ENCODE measurements at regions not wholly inside any gene's neighbourhood (a gene's known extent, or its start where the extent isn't known, plus 50 kb on each side); places are given as distances from the start of the nearest gene placed in this dataset.

GRCh38 chr9:13735181-13735580, 455.7 kb upstream of the MPDZ start:
- Mint-ChIP-seq H3K4me3 (no peak overlapping the region), H3K36me3 (no peaks in the 10 kb centered on the region), H3K9me3 (peaks cover 4 to 14% of the 10 kb centered on the region in 2 donors), H3K27me3 (ENCODE audit: low read depth in 2 of 2) (no peaks in the 10 kb centered on the region), H3K27ac (no peak overlapping the region), H3K4me1 (no peaks in the 10 kb centered on the region)
- TF ChIP-seq CTCF (IDR thresholded peaks at IDR 0.05), result no peak
- intact Hi-C loops (cut with micrococcal nuclease), result no loop called here
- no peak for DNase-seq
- Histone ChIP-seq H3K27me3 (ENCODE audit: control insufficient read depth, insufficient read depth, low read length) (no peaks in the 10 kb centered on the region), H3K36me3 (ENCODE audit: control insufficient read depth, insufficient read depth, low read length) (no peaks in the 10 kb centered on the region), H3K4me3 (ENCODE audit: low read length) (no peak overlapping the region), H3K4me1 (ENCODE audit: control insufficient read depth, insufficient read depth, low read length) (no peaks in the 10 kb centered on the region), H3K27ac (ENCODE audit: low read length) (no peak overlapping the region), H3K9me3 (ENCODE audit: control insufficient read depth, insufficient read depth, low read length) (peaks cover 5% of the 10 kb centered on the region)
- 86% methylated on average over 3 of the region's 5 CpGs for WGBS (ENCODE audit: insufficient coverage)
- no peak for ATAC-seq

GRCh38 chr9:13734601-13735000, 455.1 kb upstream of the MPDZ start:
- no peaks in the 10 kb centered on the region for H3K4me1 ChIP-seq (ENCODE audit: control insufficient read depth, insufficient read depth, low read length)
- Mint-ChIP-seq H3K4me3 (no peak overlapping the region), H3K9me3 (peaks cover 6 to 12% of the 10 kb centered on the region in 2 donors), H3K27me3 (ENCODE audit: low read depth in 2 of 2) (no peaks in the 10 kb centered on the region), H3K4me1 (no peaks in the 10 kb centered on the region), H3K27ac (no peak overlapping the region), H3K36me3 (no peaks in the 10 kb centered on the region)
- H3K27me3 ChIP-seq (ENCODE audit: control insufficient read depth, insufficient read depth, low read length), result no peaks in the 10 kb centered on the region
- H3K9me3 ChIP-seq (ENCODE audit: control insufficient read depth, insufficient read depth, low read length), result peaks cover 5% of the 10 kb centered on the region
- no peak for ATAC-seq
- 87% methylated on average over 2 of the region's 3 CpGs for WGBS (ENCODE audit: insufficient coverage)
- intact Hi-C loops (cut with micrococcal nuclease), result no loop called here
- DNase-seq, result no peak
- no peak overlapping the region for H3K4me3 ChIP-seq (ENCODE audit: low read length)
- TF ChIP-seq CTCF (IDR thresholded peaks at IDR 0.05), result no peak
- no peaks in the 10 kb centered on the region for H3K36me3 ChIP-seq (ENCODE audit: control insufficient read depth, insufficient read depth, low read length)
- no peak overlapping the region for H3K27ac ChIP-seq (ENCODE audit: low read length)

GRCh38 chr9:13732290-13732689, 452.8 kb upstream of the MPDZ start:
- Mint-ChIP-seq H3K27ac (no peak overlapping the region), H3K27me3 (ENCODE audit: low read depth in 2 of 2) (no peaks in the 10 kb centered on the region), H3K4me1 (no peaks in the 10 kb centered on the region), H3K9me3 (peaks cover 6 to 12% of the 10 kb centered on the region in 2 donors), H3K4me3 (no peak overlapping the region), H3K36me3 (no peaks in the 10 kb centered on the region)
- Histone ChIP-seq H3K4me1 (ENCODE audit: control insufficient read depth, insufficient read depth, low read length) (no peaks in the 10 kb centered on the region), H3K27me3 (ENCODE audit: control insufficient read depth, insufficient read depth, low read length) (no peaks in the 10 kb centered on the region), H3K4me3 (ENCODE audit: low read length) (no peak overlapping the region), H3K36me3 (ENCODE audit: control insufficient read depth, insufficient read depth, low read length) (no peaks in the 10 kb centered on the region), H3K27ac (ENCODE audit: low read length) (no peak overlapping the region), H3K9me3 (ENCODE audit: control insufficient read depth, insufficient read depth, low read length) (peaks cover 5% of the 10 kb centered on the region)
- ATAC-seq, result no peak
- TF ChIP-seq CTCF (IDR thresholded peaks at IDR 0.05), result no peak
- DNase-seq, result no peak
- intact Hi-C loops (cut with micrococcal nuclease), result no loop called here

- Histone ChIP-seq H3K4me1 (ENCODE audit: control insufficient read depth, insufficient read depth, low read length) (no peaks in the 10 kb centered on the region), H3K36me3 (ENCODE audit: control insufficient read depth, insufficient read depth, low read length) (no peaks in the 10 kb centered on the region), H3K4me3 (ENCODE audit: low read length) (no peak overlapping the region), H3K9me3 (ENCODE audit: control insufficient read depth, insufficient read depth, low read length) (peaks cover 5% of the 10 kb centered on the region), H3K27me3 (ENCODE audit: control insufficient read depth, insufficient read depth, low read length) (no peaks in the 10 kb centered on the region), H3K27ac (ENCODE audit: low read length) (no peak overlapping the region)
- no peak overlapping the region for H3K27ac Mint-ChIP-seq
- no peaks in the 10 kb centered on the region for H3K4me1 Mint-ChIP-seq
- no peak for TF ChIP-seq CTCF (IDR thresholded peaks at IDR 0.05)
- no CpG with 5 or more reads among the region's 2 CpGs for WGBS (ENCODE audit: insufficient coverage)
- ATAC-seq, result no peak
- no peaks in the 10 kb centered on the region for H3K27me3 Mint-ChIP-seq (ENCODE audit: low read depth in 2 of 2)
- H3K4me3 Mint-ChIP-seq, result no peak overlapping the region
- no peaks in the 10 kb centered on the region for H3K36me3 Mint-ChIP-seq
- DNase-seq, result no peak
- intact Hi-C loops (cut with micrococcal nuclease), result no loop called here
- H3K9me3 Mint-ChIP-seq, result peaks cover 6 to 12% of the 10 kb centered on the region in 2 donors
These were observed 452.1 kb upstream of the MPDZ start for GRCh38 chr9:13731637-13732036.

All from natural killer cell (primary cell).